ENCODE measurements at regions not wholly inside any gene's neighbourhood (a gene's known extent, or its start where the extent isn't known, plus 50 kb on each side); places are given as distances from the start of the nearest gene placed in this dataset.
"Not testable (repeated sequence)": the region's sequence is repeated elsewhere in the genome, so short reads cannot be mapped to it uniquely, and the experiment has no call there.

- H4K91ac ChIP-seq (ENCODE audit: low read depth, low read length, poor library complexity), result no peak overlapping the region
- no peaks in the 10 kb centered on the region for H3K4me1 ChIP-seq (ENCODE audit: control insufficient read depth in 2 of 2, insufficient read depth in 1 of 2, low read depth in 1 of 2, low read length in 2 of 2)
- no peak for DNase-seq (ENCODE audit: low spot score)
- no peak overlapping the region for H3K9ac ChIP-seq (ENCODE audit: low read depth, low read length, poor library complexity)
- H3K4me3 ChIP-seq (ENCODE audit: low read length in 2 of 2), result no peak overlapping the region
- no peak overlapping the region for H3K14ac ChIP-seq (ENCODE audit: low read length)
- no peak overlapping the region for H3K4ac ChIP-seq (ENCODE audit: low read length)
- H3K27ac ChIP-seq (replicated peaks; ENCODE audit: low read length), result no peak overlapping the region
- H3K36me3 ChIP-seq (replicated peaks in 1 of 2; ENCODE audit: control insufficient read depth in 2 of 2, insufficient read depth in 2 of 2, low read length in 2 of 2), result no peaks in the 10 kb centered on the region
- no peaks in the 10 kb centered on the region for H3K27me3 ChIP-seq (ENCODE audit: control insufficient read depth in 3 of 3, insufficient read depth in 3 of 3, low read depth in 1 of 3, low read length in 3 of 3)
- no peak overlapping the region for H3K4me2 ChIP-seq (ENCODE audit: insufficient read depth, low read length, poor library complexity, severe bottlenecking)
- H2BK5ac ChIP-seq (ENCODE audit: low read length), result no peak overlapping the region
- H2BK120ac ChIP-seq (ENCODE audit: low read depth, low read length), result no peak overlapping the region
- H2BK15ac ChIP-seq (ENCODE audit: low read length), result no peak overlapping the region
- no peaks in the 10 kb centered on the region for H3K79me1 ChIP-seq (ENCODE audit: low read depth, low read length)
- H3K9me3 ChIP-seq (replicated peaks in 1 of 2; ENCODE audit: control insufficient read depth in 2 of 2, insufficient read depth in 1 of 2, low read depth in 1 of 2, low read length in 2 of 2), result no peaks in the 10 kb centered on the region
- H2AK5ac ChIP-seq (ENCODE audit: low read depth, low read length), result no peak overlapping the region
- WGBS, 2 donors (ENCODE audit: extremely low coverage in 2 of 2, insufficient read length in 2 of 2, insufficient replicate concordance in 1 of 2), result no CpG with 5 or more reads among the region's 1 CpG
- H3K23ac ChIP-seq (ENCODE audit: low read depth, low read length, poor library complexity), result no peak overlapping the region
- no peak overlapping the region for H3K18ac ChIP-seq (ENCODE audit: low read length)
- H2AFZ ChIP-seq (ENCODE audit: low read length), result no peak overlapping the region
- no peak overlapping the region for H4K8ac ChIP-seq (ENCODE audit: low read depth, low read length)
- no peak overlapping the region for H2BK12ac ChIP-seq (ENCODE audit: low read length)
These were observed 341.5 kb downstream of the OTUD1 start for GRCh38 chr10:23780331-23780730.

- Histone ChIP-seq H3K36me3 (replicated peaks in 1 of 2; ENCODE audit: control insufficient read depth in 2 of 2, insufficient read depth in 2 of 2, low read length in 2 of 2) (no peaks in the 10 kb centered on the region), H3K4me2 (ENCODE audit: insufficient read depth, low read length, poor library complexity, severe bottlenecking) (no peak overlapping the region), H3K27me3 (ENCODE audit: control insufficient read depth in 3 of 3, insufficient read depth in 3 of 3, low read depth in 1 of 3, low read length in 3 of 3) (no peaks in the 10 kb centered on the region), H2BK5ac (ENCODE audit: low read length) (no peak overlapping the region), H3K4ac (ENCODE audit: low read length) (no peak overlapping the region), H3K27ac (replicated peaks; ENCODE audit: low read length) (no peak overlapping the region), H4K8ac (ENCODE audit: low read depth, low read length) (no peak overlapping the region), H3K79me1 (ENCODE audit: low read depth, low read length) (no peaks in the 10 kb centered on the region), H4K91ac (ENCODE audit: low read depth, low read length, poor library complexity) (no peak overlapping the region), H2BK15ac (ENCODE audit: low read length) (no peak overlapping the region), H3K9ac (ENCODE audit: low read depth, low read length, poor library complexity) (no peak overlapping the region), H2AK5ac (ENCODE audit: low read depth, low read length) (no peak overlapping the region), H3K9me3 (replicated peaks in 1 of 2; ENCODE audit: control insufficient read depth in 2 of 2, insufficient read depth in 1 of 2, low read depth in 1 of 2, low read length in 2 of 2) (no peaks in the 10 kb centered on the region), H2BK12ac (ENCODE audit: low read length) (no peak overlapping the region), H3K18ac (ENCODE audit: low read length) (no peak overlapping the region), H3K23ac (ENCODE audit: low read depth, low read length, poor library complexity) (no peak overlapping the region), H3K14ac (ENCODE audit: low read length) (no peak overlapping the region), H2BK120ac (ENCODE audit: low read depth, low read length) (no peak overlapping the region), H3K4me3 (ENCODE audit: low read length in 2 of 2) (no peak overlapping the region), H2AFZ (ENCODE audit: low read length) (no peak overlapping the region), H3K4me1 (ENCODE audit: control insufficient read depth in 2 of 2, insufficient read depth in 1 of 2, low read depth in 1 of 2, low read length in 2 of 2) (no peaks in the 10 kb centered on the region)
- no peak for DNase-seq (ENCODE audit: low spot score)
- WGBS, 2 donors (ENCODE audit: extremely low coverage in 2 of 2, insufficient read length in 2 of 2, insufficient replicate concordance in 1 of 2), result no CpG with 5 or more reads among the region's 1 CpG
These were observed 347.7 kb downstream of the OTUD1 start for GRCh38 chr10:23786594-23786993.

GRCh38 chr10:23793577-23793976, 354.7 kb downstream of the OTUD1 start:
- H3K9me3 ChIP-seq (replicated peaks in 1 of 2; ENCODE audit: control insufficient read depth in 2 of 2, insufficient read depth in 1 of 2, low read depth in 1 of 2, low read length in 2 of 2), result no peaks in the 10 kb centered on the region
- no peak overlapping the region for H3K27ac ChIP-seq (replicated peaks; ENCODE audit: low read length)
- H3K4me1 ChIP-seq (ENCODE audit: control insufficient read depth in 2 of 2, insufficient read depth in 1 of 2, low read depth in 1 of 2, low read length in 2 of 2), result no peaks in the 10 kb centered on the region
- WGBS, 2 donors (ENCODE audit: extremely low coverage in 2 of 2, insufficient read length in 2 of 2, insufficient replicate concordance in 1 of 2), result no CpG with 5 or more reads among the region's 4 CpGs
- H4K8ac ChIP-seq (ENCODE audit: low read depth, low read length), result no peak overlapping the region
- H4K91ac ChIP-seq (ENCODE audit: low read depth, low read length, poor library complexity), result no peak overlapping the region
- H3K9ac ChIP-seq (ENCODE audit: low read depth, low read length, poor library complexity), result no peak overlapping the region
- no peak overlapping the region for H3K4me2 ChIP-seq (ENCODE audit: insufficient read depth, low read length, poor library complexity, severe bottlenecking)
- no peak overlapping the region for H3K18ac ChIP-seq (ENCODE audit: low read length)
- H3K4ac ChIP-seq (ENCODE audit: low read length), result no peak overlapping the region
- no peak overlapping the region for H3K14ac ChIP-seq (ENCODE audit: low read length)
- no peak overlapping the region for H2AK5ac ChIP-seq (ENCODE audit: low read depth, low read length)
- H3K27me3 ChIP-seq (ENCODE audit: control insufficient read depth in 3 of 3, insufficient read depth in 3 of 3, low read depth in 1 of 3, low read length in 3 of 3), result no peaks in the 10 kb centered on the region
- H3K36me3 ChIP-seq (replicated peaks in 1 of 2; ENCODE audit: control insufficient read depth in 2 of 2, insufficient read depth in 2 of 2, low read length in 2 of 2), result no peaks in the 10 kb centered on the region
- H2BK5ac ChIP-seq (ENCODE audit: low read length), result no peak overlapping the region
- no peak overlapping the region for H3K23ac ChIP-seq (ENCODE audit: low read depth, low read length, poor library complexity)
- H2BK120ac ChIP-seq (ENCODE audit: low read depth, low read length), result no peak overlapping the region
- no peaks in the 10 kb centered on the region for H3K79me1 ChIP-seq (ENCODE audit: low read depth, low read length)
- no peak overlapping the region for H2BK15ac ChIP-seq (ENCODE audit: low read length)
- H3K4me3 ChIP-seq (ENCODE audit: low read length in 2 of 2), result no peak overlapping the region
- no peak for DNase-seq (ENCODE audit: low spot score)
- H2AFZ ChIP-seq (ENCODE audit: low read length), result no peak overlapping the region
- no peak overlapping the region for H2BK12ac ChIP-seq (ENCODE audit: low read length)

GRCh38 chr10:23797452-23797851, 358.6 kb downstream of the OTUD1 start:
- not testable (repeated sequence) for H2BK120ac ChIP-seq (ENCODE audit: low read depth, low read length); H2BK12ac ChIP-seq (ENCODE audit: low read length); H3K4me2 ChIP-seq (ENCODE audit: insufficient read depth, low read length, poor library complexity, severe bottlenecking); H4K8ac ChIP-seq (ENCODE audit: low read depth, low read length); H3K36me3 ChIP-seq (replicated peaks in 1 of 2; ENCODE audit: control insufficient read depth in 2 of 2, insufficient read depth in 2 of 2, low read length in 2 of 2); H3K4me3 ChIP-seq (ENCODE audit: low read length in 2 of 2); H3K18ac ChIP-seq (ENCODE audit: low read length); H3K4ac ChIP-seq (ENCODE audit: low read length); H2AFZ ChIP-seq (ENCODE audit: low read length); H2AK5ac ChIP-seq (ENCODE audit: low read depth, low read length); H3K79me1 ChIP-seq (ENCODE audit: low read depth, low read length); H2BK5ac ChIP-seq (ENCODE audit: low read length); H3K9ac ChIP-seq (ENCODE audit: low read depth, low read length, poor library complexity); H2BK15ac ChIP-seq (ENCODE audit: low read length); H4K91ac ChIP-seq (ENCODE audit: low read depth, low read length, poor library complexity); H3K14ac ChIP-seq (ENCODE audit: low read length); H3K27ac ChIP-seq (replicated peaks; ENCODE audit: low read length); H3K9me3 ChIP-seq (replicated peaks in 1 of 2; ENCODE audit: control insufficient read depth in 2 of 2, insufficient read depth in 1 of 2, low read depth in 1 of 2, low read length in 2 of 2); DNase-seq (ENCODE audit: low spot score); H3K27me3 ChIP-seq (ENCODE audit: control insufficient read depth in 3 of 3, insufficient read depth in 3 of 3, low read depth in 1 of 3, low read length in 3 of 3); H3K23ac ChIP-seq (ENCODE audit: low read depth, low read length, poor library complexity); H3K4me1 ChIP-seq (ENCODE audit: control insufficient read depth in 2 of 2, insufficient read depth in 1 of 2, low read depth in 1 of 2, low read length in 2 of 2)
- no CpG with 5 or more reads among the region's 4 CpGs for WGBS, 2 donors (ENCODE audit: extremely low coverage in 2 of 2, insufficient read length in 2 of 2, insufficient replicate concordance in 1 of 2)
